Keratinocyte (primary cell): ENCODE measurements at regions not wholly inside any gene's neighbourhood (a gene's known extent, or its start where the extent isn't known, plus 50 kb on each side); places are given as distances from the start of the nearest gene placed in this dataset.

Experiments
- CTCF ChIP-seq, 3 experiments: IDR thresholded peaks in 1 of 3; conservative IDR thresholded peaks in 1 of 3; optimal IDR thresholded peaks in 1 of 3; 2 replicates in 2 of 3; 3 replicates in 1 of 3; pipeline versions ENCODE3 to v1.5.1; 2011; ENCODE audit warnings: low read length in 3 of 3, mild to moderate bottlenecking in 3 of 3, moderate library complexity in 2 of 3, control low read depth in 1 of 3, inconsistent platforms in 1 of 3; ENCODE audit not compliant: insufficient read depth in 2 of 3; ENCODE audit errors: extremely low read depth in 1 of 3
- EZH2 ChIP-seq: IDR thresholded peaks from one replicate; pipeline ENCODE4 v1.6.1; 2012; ENCODE audit warnings: inconsistent platforms, mild to moderate bottlenecking, low read length, moderate library complexity

GRCh38 chr13:50235604-50236342 lies 220.5 kb downstream of the KCNRG start:
- TF ChIP-seq CTCF (optimal IDR thresholded peaks at IDR 0.05 in 1 of 3, IDR thresholded peaks at IDR 0.05 in 1 of 3, conservative IDR thresholded peaks at IDR 0.05 in 1 of 3; ENCODE audit: extremely low read depth in 1 of 3, insufficient read depth in 2 of 3, low read length in 3 of 3) (no peak), EZH2 (no peak)
